ENCODE measurements at regions not wholly inside any gene's neighbourhood (a gene's known extent, or its start where the extent isn't known, plus 50 kb on each side); places are given as distances from the start of the nearest gene placed in this dataset.
"Not testable (repeated sequence)": the region's sequence is repeated elsewhere in the genome, so short reads cannot be mapped to it uniquely, and the experiment has no call there.

GRCh38 chr11:33527738-33528137 is 172.9 kb downstream of the C11orf91 start:
- not testable (repeated sequence) for DNase-seq (ENCODE audit: low read depth)

GRCh38 chr11:33525789-33526188 is 174.8 kb downstream of the C11orf91 start:
- no peak for DNase-seq (ENCODE audit: low read depth)

- DNase-seq (ENCODE audit: low read depth): no peak
These were observed 179.2 kb downstream of the C11orf91 start for GRCh38 chr11:33521384-33521783.

- no peak for DNase-seq (ENCODE audit: low read depth)
These were observed 180.5 kb downstream of the C11orf91 start for GRCh38 chr11:33520112-33520511.

GRCh38 chr11:33515347-33515746 is 185.3 kb downstream of the C11orf91 start:
- DNase-seq (ENCODE audit: low read depth): no peak

GRCh38 chr11:33514079-33514925 is 186.3 kb downstream of the C11orf91 start:
- no peak for DNase-seq (ENCODE audit: low read depth)

- no peak for DNase-seq (ENCODE audit: low read depth)
These were observed 191.0 kb downstream of the C11orf91 start for GRCh38 chr11:33509632-33510031.

- no peak for DNase-seq (ENCODE audit: low read depth)
These were observed 192.7 kb downstream of the C11orf91 start for GRCh38 chr11:33507967-33508366.

GRCh38 chr11:33507356-33507755 is 193.3 kb downstream of the C11orf91 start:
- DNase-seq (ENCODE audit: low read depth): no peak

- no peak for DNase-seq (ENCODE audit: low read depth)
These were observed 195.5 kb downstream of the C11orf91 start for GRCh38 chr11:33505093-33505492.

GRCh38 chr11:33500861-33501479 is 199.7 kb downstream of the C11orf91 start:
- no peak for DNase-seq (ENCODE audit: low read depth)

- DNase-seq (ENCODE audit: low read depth): no peak
These were observed 200.3 kb downstream of the C11orf91 start for GRCh38 chr11:33500332-33500731.

- DNase-seq (ENCODE audit: low read depth): no peak
These were observed 208.0 kb downstream of the C11orf91 start for GRCh38 chr11:33492596-33492995.

- no peak for DNase-seq (ENCODE audit: low read depth)
These were observed 209.7 kb downstream of the C11orf91 start for GRCh38 chr11:33490842-33491370.

- no peak for DNase-seq (ENCODE audit: low read depth)
These were observed 211.7 kb downstream of the C11orf91 start for GRCh38 chr11:33488971-33489370.

- DNase-seq (ENCODE audit: low read depth): no peak
These were observed 220.0 kb downstream of the C11orf91 start for GRCh38 chr11:33480626-33481025.

- no peak for DNase-seq (ENCODE audit: low read depth)
These were observed 221.4 kb downstream of the C11orf91 start for GRCh38 chr11:33479231-33479630.

- no peak for DNase-seq (ENCODE audit: low read depth)
These were observed 221.0 kb downstream of the HIPK3 start for GRCh38 chr11:33478111-33478573.

GRCh38 chr11:33476945-33477606 is 219.9 kb downstream of the HIPK3 start:
- no peak for DNase-seq (ENCODE audit: low read depth)

- no peak for DNase-seq (ENCODE audit: low read depth)
These were observed 218.8 kb downstream of the HIPK3 start for GRCh38 chr11:33475993-33476392.

- DNase-seq (ENCODE audit: low read depth): no peak
These were observed 217.7 kb downstream of the HIPK3 start for GRCh38 chr11:33474866-33475265.

- no peak for DNase-seq (ENCODE audit: low read depth)
These were observed 214.4 kb downstream of the HIPK3 start for GRCh38 chr11:33471541-33471940.

- DNase-seq (ENCODE audit: low read depth): no peak
These were observed 210.8 kb downstream of the HIPK3 start for GRCh38 chr11:33467966-33468365.
